Ascending aorta (tissue), 2 donors: ENCODE measurements at regions not wholly inside any gene's neighbourhood (a gene's known extent, or its start where the extent isn't known, plus 50 kb on each side); places are given as distances from the start of the nearest gene placed in this dataset.

Experiments used
- DNase-seq, 2 donors: peaks; one replicate each; pipeline ENCODE4 v3.0.0-alpha.2; 2019; ENCODE audit warnings: low spot score in 2 of 2
- H3K27ac ChIP-seq, 2 donors: fragments of 200-600 bp; sonication (generic); one replicate each; pipeline ENCODE4 v1.5.1; 2016 to 2017; ENCODE audit warnings: mild to moderate bottlenecking in 1 of 2
- H3K27me3 ChIP-seq: fragments of 200-600 bp; sonication (generic); one replicate; pipeline ENCODE4 v1.5.1; 2017
- H3K36me3 ChIP-seq, 2 donors: fragments of 200-600 bp; sonication (generic); one replicate each; pipeline ENCODE4 v1.5.1; 2016
- H3K4me1 ChIP-seq, 2 donors: fragments of 200-600 bp; sonication (generic); one replicate each; pipeline ENCODE4 v1.5.1; 2016 to 2017; ENCODE audit warnings: mild to moderate bottlenecking in 1 of 2
- H3K4me3 ChIP-seq, 2 donors: fragments of 200-600 bp; sonication (generic); one replicate each; pipeline ENCODE4 v1.5.1; 2016 to 2017; ENCODE audit warnings: mild to moderate bottlenecking in 1 of 2
- H3K9me3 ChIP-seq, 2 donors: fragments of 200-600 bp; sonication (generic); one replicate each; pipeline ENCODE4 v1.5.1; 2016
- CTCF ChIP-seq, 3 experiments: fragments of 200-600 bp in 2 of 3; fragments of 450-650 bp in 1 of 3; sonication (generic) in 2 of 3; IDR thresholded peaks; one replicate each; pipeline ENCODE4 v1.5.1; 2016 to 2019; ENCODE audit warnings: antibody characterized with exemption in 3 of 3, mild to moderate bottlenecking in 1 of 3, moderate library complexity in 1 of 3
- intact Hi-C: fragments of 100-400 bp; cut with DNase I; formaldehyde crosslinking; loops from one replicate; pipeline ENCODE4 v1.15.1; 2023

- TF ChIP-seq CTCF (IDR thresholded peaks at IDR 0.05): no peak
- H3K9me3 ChIP-seq: no peaks in the 10 kb centered on the region
- no peaks in the 10 kb centered on the region for H3K36me3 ChIP-seq
- intact Hi-C loops: no loop called here
- no peaks in the 10 kb centered on the region for H3K4me1 ChIP-seq
- H3K27me3 ChIP-seq: no peaks in the 10 kb centered on the region
- no peak overlapping the region for H3K27ac ChIP-seq
- DNase-seq: no peak
- no peak overlapping the region for H3K4me3 ChIP-seq
Observed at GRCh38 chr2:5367321-5367720, 324.9 kb upstream of the SOX11 start.

- H3K27ac ChIP-seq: no peak overlapping the region
- no peaks in the 10 kb centered on the region for H3K27me3 ChIP-seq
- H3K4me3 ChIP-seq: no peak overlapping the region
- no peak for TF ChIP-seq CTCF (IDR thresholded peaks at IDR 0.05)
- H3K36me3 ChIP-seq: no peaks in the 10 kb centered on the region
- H3K4me1 ChIP-seq: no peaks in the 10 kb centered on the region
- no peaks in the 10 kb centered on the region for H3K9me3 ChIP-seq
- intact Hi-C loops: no loop called here
- no peak for DNase-seq
Observed at GRCh38 chr2:5368263-5368662, 323.9 kb upstream of the SOX11 start.

DNA sequence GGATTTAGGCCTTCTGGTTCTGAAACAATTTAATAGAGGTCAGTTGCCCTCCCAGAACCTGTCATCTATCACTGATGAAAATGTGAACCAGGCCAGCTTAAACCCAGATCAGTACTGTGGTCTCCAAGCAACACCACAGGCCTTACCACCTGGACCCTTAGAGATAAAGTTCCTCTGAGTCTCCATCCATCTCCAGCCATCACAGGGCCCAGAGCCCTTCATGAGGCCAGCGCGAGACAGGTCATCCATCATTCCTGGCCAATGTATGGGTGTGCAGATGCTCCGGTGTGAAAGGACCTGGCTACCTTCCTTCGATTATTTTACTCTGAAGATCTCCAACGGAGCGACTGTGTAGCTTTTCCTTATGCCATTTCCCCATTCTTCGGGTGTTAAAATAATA, 322.7 kb upstream of the SOX11 start:
- Histone ChIP-seq H3K27me3 (no peaks in the 10 kb centered on the region), H3K9me3 (no peaks in the 10 kb centered on the region), H3K4me3 (no peak overlapping the region), H3K36me3 (no peaks in the 10 kb centered on the region), H3K4me1 (no peaks in the 10 kb centered on the region), H3K27ac (no peak overlapping the region)
- intact Hi-C loops: no loop called here
- TF ChIP-seq CTCF (IDR thresholded peaks at IDR 0.05): no peak
- DNase-seq: no peak

DNA sequence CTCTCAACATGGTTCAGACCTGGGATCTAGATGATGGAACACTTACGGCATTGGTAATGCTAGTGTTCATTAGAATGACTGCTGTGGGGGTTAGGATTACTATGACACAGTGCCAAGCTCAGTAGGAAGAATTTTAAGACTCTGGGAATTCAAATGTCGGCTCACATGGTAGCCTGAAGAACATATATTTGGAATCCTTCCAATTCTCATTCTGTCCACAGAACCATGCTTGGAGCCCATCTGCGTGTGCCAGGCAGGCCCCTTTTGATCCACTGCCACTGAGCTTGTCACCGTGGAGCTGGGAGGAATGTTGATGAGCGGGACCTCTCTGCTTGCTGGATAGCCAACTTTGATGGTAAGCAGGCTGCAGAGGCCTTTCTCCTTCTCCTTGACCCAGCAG, 322.0 kb upstream of the SOX11 start:
- H3K4me1 ChIP-seq: no peaks in the 10 kb centered on the region
- H3K36me3 ChIP-seq: no peaks in the 10 kb centered on the region
- H3K9me3 ChIP-seq: no peaks in the 10 kb centered on the region
- H3K4me3 ChIP-seq: no peak overlapping the region
- H3K27me3 ChIP-seq: no peaks in the 10 kb centered on the region
- no peak for TF ChIP-seq CTCF (IDR thresholded peaks at IDR 0.05)
- H3K27ac ChIP-seq: no peak overlapping the region
- intact Hi-C loops: no loop called here
- no peak for DNase-seq

DNA sequence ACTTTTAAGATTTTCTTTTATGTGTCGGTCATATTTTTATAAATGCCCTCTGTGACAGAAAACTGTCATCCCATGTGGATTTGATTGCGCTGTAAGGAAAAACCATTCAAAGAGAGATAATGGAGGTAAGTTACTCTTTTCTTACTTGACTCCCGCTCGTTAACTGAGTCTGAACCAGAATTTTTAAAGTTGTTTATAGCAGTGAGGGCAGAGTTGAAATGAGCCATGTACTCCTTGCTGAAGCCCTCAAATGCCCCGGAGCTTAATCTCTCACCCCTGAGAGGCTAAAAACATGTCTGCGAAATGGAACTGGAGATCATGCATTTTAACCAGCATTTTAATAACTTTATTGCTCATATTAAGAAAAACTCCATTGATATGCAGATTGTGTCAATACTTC, 320.0 kb upstream of the SOX11 start:
- Histone ChIP-seq H3K27me3 (no peaks in the 10 kb centered on the region), H3K4me1 (no peaks in the 10 kb centered on the region), H3K36me3 (no peaks in the 10 kb centered on the region), H3K27ac (no peak overlapping the region), H3K9me3 (no peaks in the 10 kb centered on the region), H3K4me3 (no peak overlapping the region)
- DNase-seq: no peak
- TF ChIP-seq CTCF (IDR thresholded peaks at IDR 0.05): no peak
- intact Hi-C loops: no loop called here

DNA sequence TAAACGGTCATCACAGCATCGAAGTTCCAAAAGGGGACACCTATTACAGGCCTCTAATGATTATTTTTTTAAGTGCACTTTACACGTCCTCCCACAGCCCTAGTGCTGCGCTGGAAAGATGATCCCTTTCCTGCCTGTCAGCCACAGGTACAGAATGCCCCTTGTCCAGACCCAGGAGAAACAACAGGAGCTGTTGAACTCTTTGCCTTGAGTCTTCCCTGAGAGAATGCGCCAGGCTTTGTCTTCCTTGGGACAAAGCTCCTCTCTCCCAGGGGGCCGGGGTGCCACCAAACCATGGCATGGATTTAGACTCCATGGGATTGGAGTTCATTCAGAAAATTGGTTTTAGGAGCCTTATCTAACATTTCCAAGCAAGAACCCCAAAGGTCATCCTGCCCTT, 319.0 kb upstream of the SOX11 start:
- intact Hi-C loops: no loop called here
- no peak for TF ChIP-seq CTCF (IDR thresholded peaks at IDR 0.05)

More for the DNA sequence above, 319.0 kb upstream of the SOX11 start:
- Histone ChIP-seq H3K4me1 (no peaks in the 10 kb centered on the region), H3K9me3 (no peaks in the 10 kb centered on the region), H3K4me3 (no peak overlapping the region), H3K27me3 (no peaks in the 10 kb centered on the region), H3K27ac (no peak overlapping the region), H3K36me3 (no peaks in the 10 kb centered on the region)
- DNase-seq: no peak
